ENCODE measurements at regions not wholly inside any gene's neighbourhood (a gene's known extent, or its start where the extent isn't known, plus 50 kb on each side); places are given as distances from the start of the nearest gene placed in this dataset.

DNA sequence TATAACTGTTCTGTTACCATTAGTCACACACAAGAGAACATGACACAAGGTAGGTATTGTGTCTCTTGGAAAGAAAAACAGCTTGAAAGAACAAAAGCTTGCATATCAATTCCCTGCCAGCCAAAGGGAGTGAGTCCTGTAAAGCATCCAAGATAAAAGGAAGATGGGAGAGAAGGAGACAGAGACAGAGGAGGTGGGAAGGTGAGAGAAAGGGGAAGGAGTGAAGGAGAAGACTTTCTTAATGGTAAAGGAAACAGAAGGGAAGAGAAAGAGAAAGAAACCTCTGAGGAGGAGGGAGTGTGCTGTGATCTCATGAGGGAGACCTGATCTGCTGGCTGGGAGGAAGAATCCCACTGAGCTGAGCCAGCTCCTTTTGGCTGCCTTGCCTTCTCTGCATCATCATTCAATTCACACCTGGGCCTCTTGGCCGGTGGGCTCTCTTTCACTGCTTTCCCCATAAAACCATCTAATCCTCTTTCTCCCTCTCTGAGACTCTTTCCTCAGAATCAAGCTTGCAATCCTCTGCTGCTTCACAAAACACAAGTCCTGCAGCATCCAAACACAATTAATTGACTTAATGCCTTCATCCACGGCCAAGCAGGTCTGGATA lies 271.6 kb downstream of the ABCC12 start:
- Histone ChIP-seq H3K27ac (no peak overlapping the region), H3K36me3 (no peaks in the 10 kb centered on the region), H3K4me1 (no peaks in the 10 kb centered on the region), H3K4me3 (no peak overlapping the region), H3K27me3 (no peaks in the 10 kb centered on the region), H3K9me3 (no peaks in the 10 kb centered on the region)
- intact Hi-C loops (cut with DNase I) = no loop called here
- DNase-seq (no peak), ATAC-seq (no peak)
- TF ChIP-seq, protein P1, sequence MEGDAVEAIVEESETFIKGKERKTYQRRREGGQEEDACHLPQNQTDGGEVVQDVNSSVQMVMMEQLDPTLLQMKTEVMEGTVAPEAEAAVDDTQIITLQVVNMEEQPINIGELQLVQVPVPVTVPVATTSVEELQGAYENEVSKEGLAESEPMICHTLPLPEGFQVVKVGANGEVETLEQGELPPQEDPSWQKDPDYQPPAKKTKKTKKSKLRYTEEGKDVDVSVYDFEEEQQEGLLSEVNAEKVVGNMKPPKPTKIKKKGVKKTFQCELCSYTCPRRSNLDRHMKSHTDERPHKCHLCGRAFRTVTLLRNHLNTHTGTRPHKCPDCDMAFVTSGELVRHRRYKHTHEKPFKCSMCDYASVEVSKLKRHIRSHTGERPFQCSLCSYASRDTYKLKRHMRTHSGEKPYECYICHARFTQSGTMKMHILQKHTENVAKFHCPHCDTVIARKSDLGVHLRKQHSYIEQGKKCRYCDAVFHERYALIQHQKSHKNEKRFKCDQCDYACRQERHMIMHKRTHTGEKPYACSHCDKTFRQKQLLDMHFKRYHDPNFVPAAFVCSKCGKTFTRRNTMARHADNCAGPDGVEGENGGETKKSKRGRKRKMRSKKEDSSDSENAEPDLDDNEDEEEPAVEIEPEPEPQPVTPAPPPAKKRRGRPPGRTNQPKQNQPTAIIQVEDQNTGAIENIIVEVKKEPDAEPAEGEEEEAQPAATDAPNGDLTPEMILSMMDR (IDR thresholded peaks at IDR 0.05) = no peak

DNA sequence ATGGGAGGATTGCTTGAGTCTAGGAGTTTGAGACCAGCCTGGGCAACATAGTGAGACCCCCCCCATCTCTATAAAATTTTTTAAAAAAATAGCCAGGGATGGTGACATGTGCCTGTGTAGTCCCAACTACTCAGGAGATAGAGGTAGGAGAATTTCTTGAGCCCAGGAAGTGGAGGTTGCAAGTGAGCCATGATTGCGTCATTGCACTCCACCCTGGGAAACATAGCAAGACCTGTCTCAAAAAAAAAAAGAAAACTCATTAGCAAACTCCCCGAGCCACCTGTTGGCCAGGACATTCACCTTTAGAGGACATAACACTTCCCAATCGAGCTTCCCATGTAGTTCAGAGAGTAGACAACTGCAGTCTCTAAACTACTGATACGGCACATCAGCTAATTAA lies 274.2 kb downstream of the ABCC12 start:
- TF ChIP-seq, protein P1 (IDR thresholded peaks at IDR 0.05) = no peak
- no peak for ATAC-seq
- Histone ChIP-seq H3K36me3 (no peaks in the 10 kb centered on the region), H3K4me3 (no peak overlapping the region), H3K27me3 (no peaks in the 10 kb centered on the region), H3K4me1 (no peaks in the 10 kb centered on the region), H3K27ac (no peak overlapping the region), H3K9me3 (no peaks in the 10 kb centered on the region)
- intact Hi-C loops (cut with DNase I) = no loop called here
- DNase-seq = no peak

DNA sequence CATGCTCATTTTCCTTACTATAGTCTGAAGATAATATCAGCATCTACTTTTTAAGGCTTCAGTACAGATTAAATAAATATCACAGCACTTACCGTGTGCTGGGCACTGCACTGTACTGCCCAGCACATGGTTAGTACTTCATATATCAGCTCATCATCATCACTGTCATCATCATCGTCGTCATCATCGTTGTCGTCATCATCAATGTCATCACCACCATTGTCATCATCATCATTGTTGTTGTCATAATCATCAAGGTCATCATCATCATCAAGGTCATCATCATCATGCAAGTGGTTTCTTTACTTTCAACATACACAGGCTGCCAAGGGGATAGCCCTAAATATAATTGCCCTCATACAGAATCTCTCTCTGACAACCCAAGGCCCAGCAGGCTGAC lies 275.1 kb downstream of the ABCC12 start:
- intact Hi-C loops (cut with DNase I) = no loop called here
- no peaks in the 10 kb centered on the region for H3K9me3 ChIP-seq
- H3K4me1 ChIP-seq = no peaks in the 10 kb centered on the region
- no peaks in the 10 kb centered on the region for H3K27me3 ChIP-seq
- no peak overlapping the region for H3K4me3 ChIP-seq
- DNase-seq = no peak
- no peaks in the 10 kb centered on the region for H3K36me3 ChIP-seq
- no peak for ATAC-seq
- TF ChIP-seq, protein P1 (IDR thresholded peaks at IDR 0.05) = no peak
- no peak overlapping the region for H3K27ac ChIP-seq

DNA sequence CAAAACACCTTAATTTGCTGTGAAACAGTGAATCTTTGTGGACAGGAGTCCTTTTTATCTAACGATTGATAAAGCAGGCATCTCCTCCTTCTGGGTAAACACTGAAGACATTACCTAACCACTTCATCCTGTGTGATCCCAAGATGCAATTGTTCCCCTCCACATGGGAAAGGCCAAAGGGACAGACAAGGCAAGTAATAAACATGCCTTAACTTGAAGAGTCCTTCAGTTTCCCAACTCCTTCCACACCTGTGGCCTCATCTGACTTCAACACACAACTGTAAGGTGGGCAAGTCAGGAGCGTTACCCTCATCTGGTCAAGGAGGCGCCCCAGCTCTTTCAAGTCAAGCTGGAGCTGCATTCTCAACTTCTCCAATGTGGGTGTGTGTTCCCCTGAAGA lies 278.6 kb downstream of the ABCC12 start:
- TF ChIP-seq, protein P1 (IDR thresholded peaks at IDR 0.05) = no peak
- no peak overlapping the region for H3K27ac ChIP-seq
- intact Hi-C loops (cut with DNase I) = no loop called here
- H3K27me3 ChIP-seq = no peaks in the 10 kb centered on the region
- H3K36me3 ChIP-seq = no peaks in the 10 kb centered on the region
- H3K4me3 ChIP-seq = no peak overlapping the region
- H3K4me1 ChIP-seq = no peaks in the 10 kb centered on the region
- H3K9me3 ChIP-seq = no peaks in the 10 kb centered on the region
- DNase-seq (no peak), ATAC-seq (no peak)

DNA sequence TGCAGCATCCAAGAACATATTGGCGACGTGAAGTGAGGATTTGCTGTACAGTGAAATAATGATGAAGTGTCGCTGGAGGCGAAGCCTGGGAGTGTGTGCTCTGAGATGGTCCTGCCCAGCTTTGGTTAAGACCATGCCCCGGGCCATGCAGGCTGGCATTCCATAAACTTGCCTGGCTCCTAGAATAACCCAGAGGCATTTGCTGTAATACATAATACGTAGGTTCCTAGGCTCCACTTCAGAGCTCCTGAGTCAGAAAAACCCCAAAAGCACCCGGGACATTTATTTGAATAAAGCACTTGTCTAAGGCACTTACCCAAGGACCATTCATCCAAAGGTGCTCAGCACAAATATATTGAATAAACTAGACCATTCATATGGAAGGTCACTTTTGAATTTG lies 279.3 kb downstream of the ABCC12 start:
- no peak overlapping the region for H3K4me3 ChIP-seq
- H3K27me3 ChIP-seq = no peaks in the 10 kb centered on the region
- TF ChIP-seq, protein P1 (IDR thresholded peaks at IDR 0.05) = no peak
- H3K27ac ChIP-seq = no peak overlapping the region
- ATAC-seq (peak; percentile 31), DNase-seq (no peak)
- H3K36me3 ChIP-seq = no peaks in the 10 kb centered on the region
- intact Hi-C loops (cut with DNase I) = no loop called here
- no peaks in the 10 kb centered on the region for H3K4me1 ChIP-seq
- no peaks in the 10 kb centered on the region for H3K9me3 ChIP-seq

DNA sequence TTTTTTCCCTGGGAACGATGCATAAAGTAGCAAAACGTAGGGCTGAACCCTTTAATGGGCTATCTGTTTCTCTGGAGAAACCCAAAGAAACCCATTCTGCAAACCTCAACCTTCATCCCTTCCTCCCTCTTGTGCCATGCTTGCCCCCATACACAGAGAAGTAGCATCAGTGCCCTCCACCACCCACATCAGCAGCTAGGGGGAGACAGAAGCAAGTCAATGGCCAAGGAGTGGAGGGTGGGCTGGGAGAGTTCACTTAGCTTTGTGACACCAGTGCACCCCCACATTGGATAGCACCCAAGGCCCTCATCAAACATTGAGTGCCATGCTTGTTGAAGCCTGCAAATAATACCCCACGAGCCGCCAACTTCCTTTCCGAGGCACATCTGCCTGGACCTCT lies 282.4 kb downstream of the ABCC12 start:
- Histone ChIP-seq H3K9me3 (peaks cover 2% of the 10 kb centered on the region), H3K27ac (no peak overlapping the region), H3K36me3 (no peaks in the 10 kb centered on the region), H3K27me3 (no peaks in the 10 kb centered on the region), H3K4me3 (no peak overlapping the region), H3K4me1 (no peaks in the 10 kb centered on the region)
- intact Hi-C loops (cut with DNase I) = no loop called here
- DNase-seq (no peak), ATAC-seq (no peak)
- TF ChIP-seq, protein P1 (IDR thresholded peaks at IDR 0.05) = no peak
